Epithelial cell of proximal tubule (primary cell): ENCODE measurements at regions not wholly inside any gene's neighbourhood (a gene's known extent, or its start where the extent isn't known, plus 50 kb on each side); places are given as distances from the start of the nearest gene placed in this dataset.

ENCODE experiments used
- DNase-seq: peaks from one replicate; pipeline ENCODE4 v3.0.0-alpha.2; 2011; ENCODE audit warnings: low read depth
- H3K4me3 ChIP-seq: 2 replicates; pipeline ENCODE4 v1.5.1; 2011; ENCODE audit warnings: low read depth, mild to moderate bottlenecking, low read length
- TF ChIP-seq, protein P1 (sequence below): conservative IDR thresholded peaks from 2 replicates; pipeline ENCODE4 v1.5.1; 2012; ENCODE audit warnings: low read depth, mild to moderate bottlenecking, low read length

- H3K4me3 ChIP-seq, result no peak overlapping the region
- TF ChIP-seq, protein P1, sequence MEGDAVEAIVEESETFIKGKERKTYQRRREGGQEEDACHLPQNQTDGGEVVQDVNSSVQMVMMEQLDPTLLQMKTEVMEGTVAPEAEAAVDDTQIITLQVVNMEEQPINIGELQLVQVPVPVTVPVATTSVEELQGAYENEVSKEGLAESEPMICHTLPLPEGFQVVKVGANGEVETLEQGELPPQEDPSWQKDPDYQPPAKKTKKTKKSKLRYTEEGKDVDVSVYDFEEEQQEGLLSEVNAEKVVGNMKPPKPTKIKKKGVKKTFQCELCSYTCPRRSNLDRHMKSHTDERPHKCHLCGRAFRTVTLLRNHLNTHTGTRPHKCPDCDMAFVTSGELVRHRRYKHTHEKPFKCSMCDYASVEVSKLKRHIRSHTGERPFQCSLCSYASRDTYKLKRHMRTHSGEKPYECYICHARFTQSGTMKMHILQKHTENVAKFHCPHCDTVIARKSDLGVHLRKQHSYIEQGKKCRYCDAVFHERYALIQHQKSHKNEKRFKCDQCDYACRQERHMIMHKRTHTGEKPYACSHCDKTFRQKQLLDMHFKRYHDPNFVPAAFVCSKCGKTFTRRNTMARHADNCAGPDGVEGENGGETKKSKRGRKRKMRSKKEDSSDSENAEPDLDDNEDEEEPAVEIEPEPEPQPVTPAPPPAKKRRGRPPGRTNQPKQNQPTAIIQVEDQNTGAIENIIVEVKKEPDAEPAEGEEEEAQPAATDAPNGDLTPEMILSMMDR, result no peak
- no peak for DNase-seq
Observed at GRCh38 chr5:72662936-72663335, 153.5 kb upstream of the TNPO1 start.

GRCh38 chr5:72662305-72662704 is 154.2 kb upstream of the TNPO1 start:
- no peak overlapping the region for H3K4me3 ChIP-seq
- TF ChIP-seq, protein P1, result no peak
- no peak for DNase-seq

- TF ChIP-seq, protein P1, result no peak
- H3K4me3 ChIP-seq, result no peak overlapping the region
- peak; percentile 6 for DNase-seq
Observed at GRCh38 chr5:72661405-72661804, 154.2 kb upstream of the ZNF366 start.

DNA sequence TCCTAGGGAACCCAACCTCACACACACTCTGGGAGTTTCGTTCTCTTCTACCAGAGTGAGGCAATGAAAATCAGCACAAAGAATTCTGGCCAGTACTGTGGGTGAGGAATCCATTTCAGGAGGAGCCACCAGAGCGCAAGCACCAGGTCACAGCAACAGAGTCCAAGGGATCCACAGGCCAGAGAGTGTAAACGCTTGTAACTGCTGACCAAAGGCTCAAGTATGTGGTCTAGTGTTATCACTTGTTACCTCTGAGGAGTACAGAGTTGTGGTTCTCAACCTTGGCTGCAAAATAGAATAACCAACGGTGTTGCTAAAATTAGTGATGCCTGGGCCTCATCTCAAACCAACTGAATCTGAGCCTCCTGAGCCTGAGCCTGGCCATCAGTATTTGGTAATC is 152.5 kb upstream of the ZNF366 start:
- no peak for DNase-seq
- TF ChIP-seq, protein P1, result no peak
- H3K4me3 ChIP-seq, result no peak overlapping the region

- no peak overlapping the region for H3K4me3 ChIP-seq
- TF ChIP-seq, protein P1, result no peak
Observed at GRCh38 chr5:72658761-72659540, 151.7 kb upstream of the ZNF366 start.

DNA sequence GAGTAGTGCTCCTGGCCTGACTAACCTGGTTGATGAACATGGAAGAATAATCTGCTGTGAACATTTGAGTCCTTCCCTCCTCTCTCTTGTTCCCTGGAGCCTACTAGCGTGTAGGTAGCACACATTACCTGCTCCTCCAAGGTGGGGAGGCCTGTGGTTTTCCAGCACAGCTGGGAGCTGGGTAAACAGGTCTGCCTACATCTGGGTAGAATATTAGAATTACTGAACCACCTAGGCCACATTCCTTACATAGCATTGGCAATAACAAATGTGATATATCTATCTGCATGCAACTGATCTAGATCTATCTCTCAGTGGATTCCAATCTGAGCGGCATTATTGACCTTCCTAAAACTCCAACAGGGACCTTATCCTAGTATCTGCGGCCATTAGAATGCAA is 151.0 kb upstream of the ZNF366 start:
- H3K4me3 ChIP-seq, result no peak overlapping the region
- no peak for DNase-seq
- TF ChIP-seq, protein P1, result no peak

More at GRCh38 chr5:72658761-72659540, 151.7 kb upstream of the ZNF366 start:
- DNase-seq, result no peak
